Fibroblast of villous mesenchyme (primary cell): ENCODE measurements at regions not wholly inside any gene's neighbourhood (a gene's known extent, or its start where the extent isn't known, plus 50 kb on each side); places are given as distances from the start of the nearest gene placed in this dataset.

Experiments used
- DNase-seq: peaks from one replicate; pipeline ENCODE4 v3.0.0-alpha.2; 2010; ENCODE audit warnings: low read depth
- H3K4me3 ChIP-seq: 2 replicates; pipeline ENCODE4 v1.5.1; 2011; ENCODE audit warnings: low read depth, mild to moderate bottlenecking, low read length
- CTCF ChIP-seq: IDR thresholded peaks from 2 replicates; pipeline ENCODE4 v1.5.1; 2012; ENCODE audit warnings: low read depth, mild to moderate bottlenecking, low read length; ENCODE audit not compliant: insufficient read depth

GRCh38 chr10:84004221-84004620 lies 135.1 kb upstream of the GHITM start:
- DNase-seq: no peak
- H3K4me3 ChIP-seq: no peak overlapping the region
- TF ChIP-seq CTCF: no peak

GRCh38 chr10:84005403-84005802 lies 133.9 kb upstream of the GHITM start:
- TF ChIP-seq CTCF: no peak
- DNase-seq: no peak
- H3K4me3 ChIP-seq: no peak overlapping the region

GRCh38 chr10:84007482-84007881 lies 131.8 kb upstream of the GHITM start:
- no peak overlapping the region for H3K4me3 ChIP-seq
- no peak for TF ChIP-seq CTCF
- DNase-seq: no peak

GRCh38 chr10:84008878-84009277 lies 130.4 kb upstream of the GHITM start:
- H3K4me3 ChIP-seq: no peak overlapping the region
- TF ChIP-seq CTCF: peak; percentile 49
- no peak for DNase-seq

GRCh38 chr10:84012431-84012830 lies 126.9 kb upstream of the GHITM start:
- DNase-seq: no peak
- no peak overlapping the region for H3K4me3 ChIP-seq
- no peak for TF ChIP-seq CTCF

GRCh38 chr10:84012831-84013458 lies 126.4 kb upstream of the GHITM start:
- no peak for TF ChIP-seq CTCF
- DNase-seq: no peak

GRCh38 chr10:84015877-84016595 lies 123.3 kb upstream of the GHITM start:
- no peak for TF ChIP-seq CTCF
- DNase-seq: no peak
- no peak overlapping the region for H3K4me3 ChIP-seq

More at GRCh38 chr10:84012831-84013458, 126.4 kb upstream of the GHITM start:
- no peak overlapping the region for H3K4me3 ChIP-seq
